Spleen (tissue), 11 donors: ENCODE measurements at regions not wholly inside any gene's neighbourhood (a gene's known extent, or its start where the extent isn't known, plus 50 kb on each side); places are given as distances from the start of the nearest gene placed in this dataset.

Source experiments
- DNase-seq: peaks from one replicate; pipeline ENCODE4 v3.0.0-alpha.2; 2020
- H3K27ac ChIP-seq, 8 donors: fragments of 200-600 bp; sonication (generic) in 7 of 8; 1 replicate in 4 of 8; 2 replicates in 4 of 8; pipeline versions ENCODE4 v1.5.0 to v1.8.0; 2016 to 2021; ENCODE audit warnings: inconsistent platforms in 4 of 8, mild to moderate bottlenecking in 4 of 8, moderate library complexity in 1 of 8
- H3K27me3 ChIP-seq, 7 donors: fragments of 200-600 bp; sonication (generic) in 6 of 7; replicated peaks in 1 of 7; 1 replicate in 4 of 7; 2 replicates in 3 of 7; pipeline versions ENCODE4 v1.5.0 to v1.8.0; 2016 to 2021; ENCODE audit warnings: inconsistent platforms in 3 of 7, mild to moderate bottlenecking in 1 of 7
- H3K36me3 ChIP-seq, 6 donors: fragments of 200-600 bp; sonication (generic) in 5 of 6; 1 replicate in 4 of 6; 2 replicates in 2 of 6; pipeline versions ENCODE4 v1.5.0 to v1.8.0; 2016 to 2021; ENCODE audit warnings: inconsistent platforms in 2 of 6
- H3K4me1 ChIP-seq, 6 donors: fragments of 200-600 bp; sonication (generic) in 5 of 6; 1 replicate in 3 of 6; 2 replicates in 3 of 6; pipeline versions ENCODE4 v1.5.0 to v1.8.0; 2016 to 2021; ENCODE audit warnings: inconsistent platforms in 3 of 6
- H3K4me3 ChIP-seq, 8 donors: fragments of 200-600 bp; sonication (generic) in 7 of 8; 1 replicate in 4 of 8; 2 replicates in 4 of 8; pipeline versions ENCODE4 v1.5.0 to v1.8.0; 2016 to 2021; ENCODE audit warnings: inconsistent platforms in 4 of 8, mild to moderate bottlenecking in 4 of 8, moderate library complexity in 2 of 8
- H3K9me3 ChIP-seq, 8 donors: fragments of 200-600 bp; sonication (generic) in 7 of 8; 1 replicate in 4 of 8; 2 replicates in 4 of 8; pipeline versions ENCODE4 v1.5.0 to v1.8.0; 2016 to 2021; ENCODE audit warnings: inconsistent platforms in 4 of 8
- CTCF ChIP-seq, 11 experiments: fragments of 200-600 bp in 7 of 11; fragments of 450-650 bp in 4 of 11; sonication (generic) in 4 of 11; IDR thresholded peaks in 8 of 11; conservative IDR thresholded peaks in 3 of 11; 1 replicate in 7 of 11; 2 replicates in 4 of 11; pipeline versions ENCODE4 v1.4.0 to v1.8.0; 2016 to 2021; ENCODE audit warnings: antibody characterized with exemption in 11 of 11, inconsistent platforms in 4 of 11, mild to moderate bottlenecking in 1 of 11
- POLR2A ChIP-seq, 3 donors: fragments of 450-650 bp; IDR thresholded peaks; one replicate each; pipeline ENCODE4 v1.5.1; 2017; ENCODE audit warnings: antibody characterized with exemption in 3 of 3, mild to moderate bottlenecking in 1 of 3
- POLR2AphosphoS5 ChIP-seq, 3 donors: sonication (generic); formaldehyde crosslinking; IDR thresholded peaks; one replicate each; pipeline ENCODE4 v1.5.1; 2017; ENCODE audit warnings: antibody characterized with exemption in 3 of 3
- WGBS, 5 donors: extraction: QIAGEN DNeasy Blood & Tissue Kit in 3 of 5; methylation state at CpG; one replicate each; pipeline versions ENCODE4 v1.1.5 to v1.1.7; 2013 to 2018; 5-methylcytosine and 5-hydroxymethylcytosine counted together
- intact Hi-C: fragments of 100-400 bp; cut with DNase I; formaldehyde crosslinking; loops from one replicate; pipeline ENCODE4 v1.15.0; 2023; ENCODE audit warnings: low total_unique reads
- donor health status: healthy with polysubstance abuse.
- donor health status: DM: no; HTN: no; CAD: no; lungs with moderate emphysema.
- donor health status: DM: no; HTN: no; CAD: no.
- donor health status: Bipolar disorder and iron deficiency.
- donor health status: healthy.
- donor health status: DM: no; HTN: no; CAD: no.
- donor health status: DM: yes; HTN: yes; CAD: no.

GRCh38 chr6:85747093-85747492 is 104.4 kb upstream of the SYNCRIP start:
- Histone ChIP-seq H3K36me3 (no peaks in the 10 kb centered on the region), H3K4me1 (no peaks in the 10 kb centered on the region), H3K27me3 (peaks cover 0 to 10% (median 0%) of the 10 kb centered on the region in 7 donors), H3K4me3 (no peak overlapping the region), H3K27ac (no peak overlapping the region), H3K9me3 (no peaks in the 10 kb centered on the region)
- TF ChIP-seq CTCF (IDR thresholded peaks at IDR 0.05 in 8 of 11, conservative IDR thresholded peaks at IDR 0.05 in 3 of 11) (no peak), POLR2AphosphoS5 (IDR thresholded peaks at IDR 0.05) (no peak), POLR2A (IDR thresholded peaks at IDR 0.05) (no peak)
- intact Hi-C loops = no loop called here
- no peak for DNase-seq

GRCh38 chr6:85744433-85744970 is 101.8 kb upstream of the SYNCRIP start:
- TF ChIP-seq POLR2A (IDR thresholded peaks at IDR 0.05) (no peak), CTCF (IDR thresholded peaks at IDR 0.05 in 8 of 11, conservative IDR thresholded peaks at IDR 0.05 in 3 of 11) (no peak), POLR2AphosphoS5 (IDR thresholded peaks at IDR 0.05) (no peak)
- whole genome bisulfite sequencing, 5 donors = 61 to 88% (median 82%) methylated on average over 4 of the region's 4 CpGs

GRCh38 chr6:85726206-85726605 is 83.5 kb upstream of the SYNCRIP start:
- H3K4me3 ChIP-seq = no peak overlapping the region
- no peaks in the 10 kb centered on the region for H3K27me3 ChIP-seq
- DNase-seq = no peak
- no peaks in the 10 kb centered on the region for H3K36me3 ChIP-seq
- H3K27ac ChIP-seq = no peak overlapping the region
- H3K4me1 ChIP-seq = no peaks in the 10 kb centered on the region
- intact Hi-C loops = no loop called here
- peaks cover 0 to 33% (median 20%) of the 10 kb centered on the region in 8 donors for H3K9me3 ChIP-seq
- no peak for TF ChIP-seq POLR2AphosphoS5 (IDR thresholded peaks at IDR 0.05)

More at GRCh38 chr6:85744433-85744970, 101.8 kb upstream of the SYNCRIP start:
- DNase-seq = no peak
- peaks cover 0 to 4% (median 0%) of the 10 kb centered on the region in 7 donors for H3K27me3 ChIP-seq
- no peaks in the 10 kb centered on the region for H3K36me3 ChIP-seq
- intact Hi-C loops = no loop called here
- no peak overlapping the region for H3K4me3 ChIP-seq
- no peaks in the 10 kb centered on the region for H3K4me1 ChIP-seq
- no peaks in the 10 kb centered on the region for H3K9me3 ChIP-seq
- H3K27ac ChIP-seq = no peak overlapping the region

- TF ChIP-seq POLR2A (IDR thresholded peaks at IDR 0.05) = no peak
- no peak for TF ChIP-seq POLR2AphosphoS5 (IDR thresholded peaks at IDR 0.05)
- TF ChIP-seq CTCF (IDR thresholded peaks at IDR 0.05 in 8 of 11, conservative IDR thresholded peaks at IDR 0.05 in 3 of 11) = no peak
- H3K4me1 ChIP-seq = no peaks in the 10 kb centered on the region
- no peaks in the 10 kb centered on the region for H3K27me3 ChIP-seq
- intact Hi-C loops = no loop called here
- no peak overlapping the region for H3K4me3 ChIP-seq
- no peak overlapping the region for H3K27ac ChIP-seq
- no peaks in the 10 kb centered on the region for H3K36me3 ChIP-seq
- H3K9me3 ChIP-seq = peaks cover 0 to 14% (median 0%) of the 10 kb centered on the region in 8 donors
- DNase-seq = no peak
These were observed 73.1 kb upstream of the SYNCRIP start for GRCh38 chr6:85715797-85716196.
